Astrocyte (in vitro differentiated cells and primary cell): ENCODE measurements at regions not wholly inside any gene's neighbourhood (a gene's known extent, or its start where the extent isn't known, plus 50 kb on each side); places are given as distances from the start of the nearest gene placed in this dataset.

Experiments used
- DNase-seq: peaks from one replicate; pipeline ENCODE4 v3.0.0-alpha.2; 2010; ENCODE audit warnings: low read depth
- FAIRE-seq: peaks from 2 replicates; lab custom pipeline; 2011; peaks lifted over from hg19 to GRCh38; lab: Jason Lieb, UNC
- H2AFZ ChIP-seq: 2 replicates; pipeline ENCODE4 v1.6.0; 2012; ENCODE audit warnings: low read depth, low read length, inconsistent platforms
- H3K27ac ChIP-seq: 2 replicates; pipeline ENCODE4 v1.5.1; 2011; ENCODE audit warnings: low read depth, low read length, inconsistent platforms
- H3K27me3 ChIP-seq: 2 replicates; pipeline ENCODE4 v1.6.0; 2011; ENCODE audit warnings: low read length, inconsistent platforms; ENCODE audit not compliant: insufficient read depth
- H3K36me3 ChIP-seq: 2 replicates; pipeline ENCODE4 v1.5.1; 2011; ENCODE audit warnings: low read length, inconsistent platforms; ENCODE audit not compliant: insufficient read depth
- H3K4me1 ChIP-seq: 2 replicates; pipeline ENCODE4 v1.5.1; 2011; ENCODE audit warnings: low read length, inconsistent platforms; ENCODE audit not compliant: insufficient read depth
- H3K4me2 ChIP-seq: 2 replicates; pipeline ENCODE4 v1.6.0; 2012; ENCODE audit warnings: low read length, inconsistent platforms
- H3K4me3 ChIP-seq: 2 replicates; pipeline ENCODE4 v1.5.1; 2011; ENCODE audit warnings: low read depth, mild to moderate bottlenecking, low read length, inconsistent platforms; ENCODE audit not compliant: insufficient read depth
- H3K79me2 ChIP-seq: 2 replicates; pipeline ENCODE4 v1.6.0; 2012; ENCODE audit warnings: mild to moderate bottlenecking, low read length, inconsistent platforms; ENCODE audit not compliant: insufficient read depth
- H3K9ac ChIP-seq: 2 replicates; pipeline ENCODE4 v1.6.0; 2012; ENCODE audit warnings: mild to moderate bottlenecking, low read length, inconsistent platforms
- H3K9me3 ChIP-seq: 2 replicates; pipeline ENCODE4 v1.5.1; 2012; ENCODE audit warnings: low read depth, mild to moderate bottlenecking, low read length, inconsistent platforms; ENCODE audit not compliant: insufficient read depth
- H4K20me1 ChIP-seq: 2 replicates; pipeline ENCODE4 v1.6.0; 2012; ENCODE audit warnings: low read length, inconsistent platforms; ENCODE audit not compliant: insufficient read depth
- H3K27ac Mint-ChIP-seq: one replicate; pipeline ENCODE4 v1.8.0; 2021; ENCODE audit warnings: mild to moderate bottlenecking, mixed read lengths; ENCODE audit not compliant: unreplicated experiment
- H3K27me3 Mint-ChIP-seq: one replicate; pipeline ENCODE4 v1.8.0; 2021; ENCODE audit warnings: low read depth, mixed read lengths; ENCODE audit not compliant: unreplicated experiment
- H3K36me3 Mint-ChIP-seq: one replicate; pipeline ENCODE4 v1.8.0; 2021; ENCODE audit warnings: low read depth, mixed read lengths; ENCODE audit not compliant: unreplicated experiment
- H3K4me1 Mint-ChIP-seq: one replicate; pipeline ENCODE4 v1.8.0; 2021; ENCODE audit warnings: low read depth, mixed read lengths; ENCODE audit not compliant: unreplicated experiment
- H3K4me3 Mint-ChIP-seq: one replicate; pipeline ENCODE4 v1.8.0; 2021; ENCODE audit warnings: mild to moderate bottlenecking, moderate library complexity, mixed read lengths; ENCODE audit not compliant: unreplicated experiment
- H3K9me3 Mint-ChIP-seq: one replicate; pipeline ENCODE4 v1.8.0; 2021; ENCODE audit warnings: mild to moderate bottlenecking, mixed read lengths; ENCODE audit not compliant: unreplicated experiment
- EZH2 ChIP-seq: IDR thresholded peaks from 2 replicates; pipeline ENCODE4 v1.6.1; 2012; ENCODE audit warnings: mild to moderate bottlenecking, low read length, inconsistent platforms; ENCODE audit not compliant: insufficient read depth
- TF ChIP-seq, protein P1 (sequence below): IDR thresholded peaks from 2 replicates; pipeline ENCODE4 v1.5.1; 2011; ENCODE audit warnings: low read depth, mild to moderate bottlenecking, inconsistent platforms, low read length, moderate library complexity; ENCODE audit not compliant: insufficient read depth

- H3K36me3 Mint-ChIP-seq: no peaks in the 10 kb centered on the region
- no peak overlapping the region for H3K27ac Mint-ChIP-seq
- no peaks in the 10 kb centered on the region for H4K20me1 ChIP-seq
- H3K4me2 ChIP-seq: no peak overlapping the region
- H3K79me2 ChIP-seq: no peaks in the 10 kb centered on the region
- H3K27ac ChIP-seq: no peak overlapping the region
- no peaks in the 10 kb centered on the region for H3K36me3 ChIP-seq
- no peak overlapping the region for H3K4me3 Mint-ChIP-seq
- peaks cover 13% of the 10 kb centered on the region for H3K27me3 Mint-ChIP-seq
- no peak overlapping the region for H2AFZ ChIP-seq
- TF ChIP-seq EZH2: no peak
- TF ChIP-seq, protein P1, sequence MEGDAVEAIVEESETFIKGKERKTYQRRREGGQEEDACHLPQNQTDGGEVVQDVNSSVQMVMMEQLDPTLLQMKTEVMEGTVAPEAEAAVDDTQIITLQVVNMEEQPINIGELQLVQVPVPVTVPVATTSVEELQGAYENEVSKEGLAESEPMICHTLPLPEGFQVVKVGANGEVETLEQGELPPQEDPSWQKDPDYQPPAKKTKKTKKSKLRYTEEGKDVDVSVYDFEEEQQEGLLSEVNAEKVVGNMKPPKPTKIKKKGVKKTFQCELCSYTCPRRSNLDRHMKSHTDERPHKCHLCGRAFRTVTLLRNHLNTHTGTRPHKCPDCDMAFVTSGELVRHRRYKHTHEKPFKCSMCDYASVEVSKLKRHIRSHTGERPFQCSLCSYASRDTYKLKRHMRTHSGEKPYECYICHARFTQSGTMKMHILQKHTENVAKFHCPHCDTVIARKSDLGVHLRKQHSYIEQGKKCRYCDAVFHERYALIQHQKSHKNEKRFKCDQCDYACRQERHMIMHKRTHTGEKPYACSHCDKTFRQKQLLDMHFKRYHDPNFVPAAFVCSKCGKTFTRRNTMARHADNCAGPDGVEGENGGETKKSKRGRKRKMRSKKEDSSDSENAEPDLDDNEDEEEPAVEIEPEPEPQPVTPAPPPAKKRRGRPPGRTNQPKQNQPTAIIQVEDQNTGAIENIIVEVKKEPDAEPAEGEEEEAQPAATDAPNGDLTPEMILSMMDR: no peak
- H3K9ac ChIP-seq: no peak overlapping the region
- FAIRE-seq (no peak), DNase-seq (no peak)
- H3K4me1 ChIP-seq: no peaks in the 10 kb centered on the region
- no peak overlapping the region for H3K4me3 ChIP-seq
- peaks cover 3% of the 10 kb centered on the region for H3K27me3 ChIP-seq
- peaks cover 3% of the 10 kb centered on the region for H3K9me3 Mint-ChIP-seq
- no peaks in the 10 kb centered on the region for H3K9me3 ChIP-seq
- no peaks in the 10 kb centered on the region for H3K4me1 Mint-ChIP-seq
Measured at GRCh38 chr10:2914741-2915140, 152.6 kb upstream of the PFKP start.

- Histone ChIP-seq H3K79me2 (no peaks in the 10 kb centered on the region), H3K4me1 (no peaks in the 10 kb centered on the region), H3K27me3 (peaks cover 3% of the 10 kb centered on the region), H3K9ac (no peak overlapping the region), H3K4me2 (no peak overlapping the region), H3K27ac (no peak overlapping the region), H3K36me3 (no peaks in the 10 kb centered on the region), H2AFZ (no peak overlapping the region), H3K9me3 (no peaks in the 10 kb centered on the region), H3K4me3 (no peak overlapping the region), H4K20me1 (no peaks in the 10 kb centered on the region)
- no peak for TF ChIP-seq EZH2
- TF ChIP-seq, protein P1: no peak
- DNase-seq: no peak
- H3K36me3 Mint-ChIP-seq: no peaks in the 10 kb centered on the region
- H3K4me1 Mint-ChIP-seq: no peaks in the 10 kb centered on the region
- H3K27me3 Mint-ChIP-seq: peaks cover 11% of the 10 kb centered on the region
- peaks cover 3% of the 10 kb centered on the region for H3K9me3 Mint-ChIP-seq
- H3K4me3 Mint-ChIP-seq: no peak overlapping the region
- no peak overlapping the region for H3K27ac Mint-ChIP-seq
- no peak for FAIRE-seq
Measured at GRCh38 chr10:2913474-2913873, 153.9 kb upstream of the PFKP start.

DNA sequence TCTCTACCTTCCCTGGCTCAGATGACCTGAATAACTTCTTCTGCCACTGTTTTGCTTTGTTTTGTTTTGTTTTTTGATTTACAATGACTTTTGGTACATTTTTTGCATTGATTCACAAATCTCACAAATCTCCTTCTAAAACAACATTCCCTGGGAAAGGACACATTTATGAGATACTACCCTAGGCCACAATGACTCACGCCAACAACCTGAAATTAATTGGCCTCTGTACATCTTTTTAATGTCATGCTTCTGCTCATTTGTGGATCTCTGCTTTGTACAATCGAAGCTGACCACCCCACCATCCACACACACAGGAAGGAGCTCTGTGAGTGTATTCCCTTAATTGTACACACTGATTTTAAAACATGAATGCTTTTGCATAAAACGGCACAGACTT, 156.7 kb upstream of the PFKP start:
- Mint-ChIP-seq H3K4me3 (no peak overlapping the region), H3K27ac (no peak overlapping the region), H3K9me3 (peaks cover 3% of the 10 kb centered on the region), H3K4me1 (no peaks in the 10 kb centered on the region), H3K36me3 (no peaks in the 10 kb centered on the region), H3K27me3 (peaks cover 15% of the 10 kb centered on the region)
- no peak overlapping the region for H3K27ac ChIP-seq
- DNase-seq: no peak
- H3K4me1 ChIP-seq: no peaks in the 10 kb centered on the region
- no peaks in the 10 kb centered on the region for H3K9me3 ChIP-seq
- no peaks in the 10 kb centered on the region for H3K79me2 ChIP-seq
- H3K9ac ChIP-seq: no peak overlapping the region
- no peak for FAIRE-seq
- no peak overlapping the region for H2AFZ ChIP-seq
- no peaks in the 10 kb centered on the region for H4K20me1 ChIP-seq
- H3K36me3 ChIP-seq: no peaks in the 10 kb centered on the region
- TF ChIP-seq, protein P1: no peak
- no peak for TF ChIP-seq EZH2
- H3K4me3 ChIP-seq: no peak overlapping the region
- peaks cover 3% of the 10 kb centered on the region for H3K27me3 ChIP-seq
- H3K4me2 ChIP-seq: no peak overlapping the region
